ENCODE measurements at regions not wholly inside any gene's neighbourhood (a gene's known extent, or its start where the extent isn't known, plus 50 kb on each side); places are given as distances from the start of the nearest gene placed in this dataset.

DNA sequence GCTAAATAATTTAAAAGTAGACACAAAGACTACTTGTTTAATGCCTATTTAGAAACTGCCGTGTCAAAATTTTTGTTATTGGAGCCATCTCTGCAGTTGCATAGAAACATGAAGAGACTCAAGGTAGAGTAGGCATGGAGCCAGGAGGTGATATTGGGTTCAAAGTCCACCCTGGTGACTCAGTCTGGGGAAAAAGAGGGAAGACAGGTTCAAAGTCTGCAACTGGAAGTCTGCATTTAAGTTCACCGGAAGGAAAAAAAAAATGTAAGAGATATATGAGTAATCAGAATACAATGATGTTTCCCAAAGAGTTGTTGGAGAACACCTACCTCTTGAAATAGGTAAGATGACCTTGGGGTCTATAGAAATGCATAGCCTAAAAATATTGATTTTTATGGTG, 67.4 kb upstream of the QRFPR start:
- no peak for TF ChIP-seq CTCF (conservative IDR thresholded peaks at IDR 0.05; ENCODE audit: low read depth, low read length)
- TF ChIP-seq EZH2 (IDR thresholded peaks at IDR 0.05; ENCODE audit: borderline replicate concordance, low read depth, low read length, poor library complexity, severe bottlenecking): no peak
